SK-N-SH (cell line): ENCODE measurements at regions not wholly inside any gene's neighbourhood (a gene's known extent, or its start where the extent isn't known, plus 50 kb on each side); places are given as distances from the start of the nearest gene placed in this dataset.
A peak's percentile ranks its signal among the peaks of the same experiment; 100 is the strongest.

Experiments
- CTCF ChIA-PET: fragments of 300-600, 350-600 bp; formaldehyde crosslinking; extraction: SDS; loops from one replicate; lab custom pipeline; 2021; lab: Yijun Ruan, JAX
- POLR2A ChIA-PET: fragments of 350-600 bp; sonication (Branson Sonifier 250); formaldehyde crosslinking; extraction: SDS; loops from one replicate; lab custom pipeline; 2020; ENCODE audit warnings: antibody characterized with exemption, inconsistent platforms; lab: Yijun Ruan, JAX
- DNase-seq: peaks from one replicate; pipeline ENCODE4 v3.0.0; 2012
- H2AFZ ChIP-seq: fragments of 200-600 bp; sonication (generic); 2 replicates; pipeline ENCODE4 v1.8.1; 2016; ENCODE audit warnings: antibody characterized with exemption, mild to moderate bottlenecking, low read depth
- H3F3A ChIP-seq: fragments of 200-600 bp; sonication (generic); replicated peaks from 2 replicates; pipeline ENCODE3; 2016; ENCODE audit warnings: antibody characterized with exemption, mild to moderate bottlenecking; ENCODE audit not compliant: insufficient read depth
- H3K27ac ChIP-seq, 2 experiments: fragments of 200-500 bp in 1 of 2; fragments of 200-600 bp in 1 of 2; sonication (Bioruptor generic) in 1 of 2; sonication (generic), shearing (Covaris generic) in 1 of 2; 2 replicates each; pipeline versions ENCODE4 v1.5.1 to v1.6.1; 2014 to 2016; ENCODE audit warnings: low read depth in 2 of 2, inconsistent platforms in 1 of 2, low read length in 1 of 2, mild to moderate bottlenecking in 1 of 2, mixed read lengths in 1 of 2
- H3K27me3 ChIP-seq: fragments of 200-600 bp; sonication (generic), shearing (Covaris generic); 2 replicates; pipeline ENCODE4 v1.6.1; 2016; ENCODE audit warnings: mixed run types; ENCODE audit not compliant: insufficient read depth
- H3K36me3 ChIP-seq, 2 experiments: fragments of 200-500 bp in 1 of 2; fragments of 200-600 bp in 1 of 2; sonication (Bioruptor generic) in 1 of 2; sonication (generic) in 1 of 2; replicated peaks in 1 of 2; 2 replicates each; pipeline versions ENCODE3 to v1.5.1; 2014 to 2016; ENCODE audit warnings: low read length in 1 of 2, mild to moderate bottlenecking in 1 of 2; ENCODE audit not compliant: insufficient read depth in 2 of 2, control insufficient read depth in 1 of 2
- H3K4me1 ChIP-seq, 2 experiments: fragments of 200-500 bp in 1 of 2; fragments of 200-600 bp in 1 of 2; sonication (Bioruptor generic) in 1 of 2; sonication (generic), shearing (Covaris generic) in 1 of 2; 2 replicates each; pipeline versions ENCODE4 v1.5.1 to v1.6.1; 2014 to 2016; ENCODE audit warnings: low read depth in 1 of 2, low read length in 1 of 2, mixed run types in 1 of 2; ENCODE audit not compliant: insufficient read depth in 2 of 2, control insufficient read depth in 1 of 2
- H3K4me2 ChIP-seq: fragments of 200-600 bp; sonication (generic), shearing (Covaris generic); 2 replicates; pipeline ENCODE4 v1.6.1; 2017; ENCODE audit warnings: mixed run types
- H3K4me3 ChIP-seq, 2 experiments: fragments of 200-500 bp in 1 of 2; fragments of 200-600 bp in 1 of 2; sonication (Bioruptor generic) in 1 of 2; sonication (generic), shearing (Covaris generic) in 1 of 2; 2 replicates each; pipeline versions ENCODE4 v1.5.1 to v1.8.1; 2014 to 2016; ENCODE audit warnings: low read depth in 2 of 2, inconsistent platforms in 1 of 2, low read length in 1 of 2, mild to moderate bottlenecking in 1 of 2, mixed read lengths in 1 of 2, moderate library complexity in 1 of 2
- H3K79me2 ChIP-seq: fragments of 200-600 bp; sonication (generic); 2 replicates; pipeline ENCODE4 v1.8.1; 2017; ENCODE audit warnings: mild to moderate bottlenecking; ENCODE audit not compliant: insufficient read depth
- H3K9ac ChIP-seq: fragments of 200-600 bp; sonication (generic); 2 replicates; pipeline ENCODE4 v1.6.1; 2017; ENCODE audit warnings: mixed run types
- H3K9me2 ChIP-seq: fragments of 200-600 bp; sonication (generic); 2 replicates; pipeline ENCODE4 v1.6.1; 2017; ENCODE audit warnings: mixed run types
- H3K9me3 ChIP-seq: fragments of 200-600 bp; sonication (generic); 2 replicates; pipeline ENCODE4 v1.6.1; 2017; ENCODE audit warnings: mixed run types, mild to moderate bottlenecking, moderate library complexity
- H4K20me1 ChIP-seq: fragments of 200-600 bp; sonication (generic); 2 replicates; pipeline ENCODE4 v1.6.1; 2017; ENCODE audit warnings: mild to moderate bottlenecking, mixed run types; ENCODE audit not compliant: insufficient read depth
- CHD2 ChIP-seq: fragments of 150-350 bp; IDR thresholded peaks from 2 replicates; pipeline ENCODE4 v1.6.1; 2018; ENCODE audit warnings: low read length; ENCODE audit not compliant: partially characterized antibody
- CTCF ChIP-seq: fragments of 200-600 bp; sonication (generic); IDR thresholded peaks from 2 replicates; pipeline ENCODE4 v1.6.1; 2017; ENCODE audit warnings: antibody characterized with exemption, mild to moderate bottlenecking, moderate library complexity
- FOSL2 ChIP-seq: IDR thresholded peaks from 2 replicates; pipeline ENCODE4 v1.4.0; 2012; ENCODE audit warnings: low read depth, mild to moderate bottlenecking, moderate library complexity, borderline replicate concordance
- FOXM1 ChIP-seq: IDR thresholded peaks from 2 replicates; pipeline ENCODE4 v1.4.0; 2012; ENCODE audit warnings: low read depth, mild to moderate bottlenecking
- GABPA ChIP-seq: IDR thresholded peaks from 2 replicates; pipeline ENCODE4 v1.4.0; 2012; ENCODE audit warnings: low read depth, mild to moderate bottlenecking
- MEF2A ChIP-seq: IDR thresholded peaks from 2 replicates; pipeline ENCODE4 v1.4.0; 2012; ENCODE audit warnings: low read depth, borderline replicate concordance
- NFIC ChIP-seq: IDR thresholded peaks from 2 replicates; pipeline ENCODE4 v1.4.0; 2012; ENCODE audit warnings: borderline replicate concordance
- POLR2AphosphoS5 ChIP-seq: IDR thresholded peaks from 2 replicates; pipeline ENCODE4 v1.6.1; 2012; ENCODE audit warnings: low read depth, low read length
- RCOR1 ChIP-seq: fragments of 150-350 bp; IDR thresholded peaks from 2 replicates; pipeline ENCODE4 v1.6.1; 2017; ENCODE audit warnings: antibody characterized with exemption, low read length
- RFX5 ChIP-seq: IDR thresholded peaks from 2 replicates; pipeline ENCODE4 v1.6.1; 2012; ENCODE audit warnings: mild to moderate bottlenecking, improper control_type of control experiment, low read length
- RXRA ChIP-seq: IDR thresholded peaks from 2 replicates; pipeline ENCODE4 v1.4.0; 2012; ENCODE audit warnings: low read depth, mild to moderate bottlenecking, borderline replicate concordance
- SIN3A ChIP-seq: IDR thresholded peaks from 2 replicates; pipeline ENCODE4 v1.6.1; 2012; ENCODE audit warnings: low read depth, mild to moderate bottlenecking, low read length, moderate library complexity, borderline replicate concordance
- TCF12 ChIP-seq: IDR thresholded peaks from 2 replicates; pipeline ENCODE4 v1.4.0; 2012
- TEAD4 ChIP-seq: IDR thresholded peaks from 2 replicates; pipeline ENCODE4 v1.4.0; 2012; ENCODE audit warnings: mild to moderate bottlenecking, borderline replicate concordance; ENCODE audit not compliant: insufficient read depth
- YY1 ChIP-seq: IDR thresholded peaks from 2 replicates; pipeline ENCODE4 v1.4.0; 2012; ENCODE audit warnings: low read depth, mild to moderate bottlenecking
- WGBS: methylation state at CpG from one replicate; pipeline ENCODE4 v1.1.6; 2017; ENCODE audit warnings: low lambda C conversion rate; 5-methylcytosine and 5-hydroxymethylcytosine counted together
- TF ChIP-seq, protein P1 (sequence below): IDR thresholded peaks from 2 replicates; pipeline ENCODE4 v1.4.0; 2012; ENCODE audit warnings: low read depth, borderline replicate concordance
- TF ChIP-seq, protein P2 (sequence below): IDR thresholded peaks from 2 replicates; pipeline ENCODE4 v1.6.1; 2012; ENCODE audit warnings: mild to moderate bottlenecking, low read depth, low read length, moderate library complexity

DNA sequence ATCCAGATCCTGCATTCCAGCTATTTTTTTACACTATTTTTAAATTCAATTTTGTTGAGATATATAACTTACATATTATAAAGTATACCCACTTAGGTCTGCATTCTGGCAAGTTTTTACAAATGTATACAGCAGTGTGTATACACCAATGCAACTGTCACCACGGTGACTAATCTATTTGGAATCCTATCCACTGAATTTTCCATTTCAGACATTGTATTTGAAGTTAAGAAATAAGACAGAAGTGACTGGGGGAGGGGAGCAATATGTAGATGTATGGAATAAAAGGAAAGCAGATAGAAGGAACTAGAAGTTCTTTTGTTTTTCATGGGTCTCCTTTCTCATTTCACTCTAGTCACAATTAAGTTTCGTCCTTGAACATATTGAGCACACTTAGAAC is 431.5 kb upstream of the CHRM3 start:
- Histone ChIP-seq H3K27me3 (no peaks in the 10 kb centered on the region), H4K20me1 (no peaks in the 10 kb centered on the region), H3K4me3 (no peak overlapping the region), H3F3A (no peaks in the 10 kb centered on the region), H3K79me2 (no peaks in the 10 kb centered on the region), H3K9ac (no peak overlapping the region), H3K9me3 (no peaks in the 10 kb centered on the region), H3K9me2 (no peaks in the 10 kb centered on the region), H3K4me1 (peaks cover 0 to 10% of the 10 kb centered on the region in 2 experiments; a peak in 2 of 4 replicates), H3K27ac (no peak overlapping the region), H2AFZ (no peak overlapping the region), H3K4me2 (no peak overlapping the region), H3K36me3 (no peaks in the 10 kb centered on the region)
- WGBS, result 37% methylated on average over 2 of the region's 2 CpGs
- ChIA-PET POLR2A (no interaction called here), CTCF (interaction anchor here (2.0 kb wide), 1 partner anchor 1091 kb away, joined by 9 read pairs; no protein-coding TSS in a partner anchor)
- TF ChIP-seq RCOR1, result no peak
- no peak for TF ChIP-seq RXRA
- TF ChIP-seq YY1, result no peak
- TF ChIP-seq MEF2A, result no peak
- no peak for TF ChIP-seq GABPA
- TF ChIP-seq TCF12, result no peak
- no peak for TF ChIP-seq SIN3A
- TF ChIP-seq, protein P1, sequence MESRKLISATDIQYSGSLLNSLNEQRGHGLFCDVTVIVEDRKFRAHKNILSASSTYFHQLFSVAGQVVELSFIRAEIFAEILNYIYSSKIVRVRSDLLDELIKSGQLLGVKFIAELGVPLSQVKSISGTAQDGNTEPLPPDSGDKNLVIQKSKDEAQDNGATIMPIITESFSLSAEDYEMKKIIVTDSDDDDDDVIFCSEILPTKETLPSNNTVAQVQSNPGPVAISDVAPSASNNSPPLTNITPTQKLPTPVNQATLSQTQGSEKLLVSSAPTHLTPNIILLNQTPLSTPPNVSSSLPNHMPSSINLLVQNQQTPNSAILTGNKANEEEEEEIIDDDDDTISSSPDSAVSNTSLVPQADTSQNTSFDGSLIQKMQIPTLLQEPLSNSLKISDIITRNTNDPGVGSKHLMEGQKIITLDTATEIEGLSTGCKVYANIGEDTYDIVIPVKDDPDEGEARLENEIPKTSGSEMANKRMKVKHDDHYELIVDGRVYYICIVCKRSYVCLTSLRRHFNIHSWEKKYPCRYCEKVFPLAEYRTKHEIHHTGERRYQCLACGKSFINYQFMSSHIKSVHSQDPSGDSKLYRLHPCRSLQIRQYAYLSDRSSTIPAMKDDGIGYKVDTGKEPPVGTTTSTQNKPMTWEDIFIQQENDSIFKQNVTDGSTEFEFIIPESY, result no peak
- TF ChIP-seq FOXM1, result no peak
- TF ChIP-seq CHD2, result no peak
- no peak for TF ChIP-seq RFX5
- TF ChIP-seq POLR2AphosphoS5, result no peak
- no peak for DNase-seq

- Histone ChIP-seq H3K36me3 (no peaks in the 10 kb centered on the region), H3K9ac (no peak overlapping the region), H3K9me2 (no peaks in the 10 kb centered on the region), H2AFZ (no peak overlapping the region), H3F3A (no peaks in the 10 kb centered on the region), H3K27me3 (no peaks in the 10 kb centered on the region), H3K79me2 (no peaks in the 10 kb centered on the region), H4K20me1 (no peaks in the 10 kb centered on the region), H3K4me2 (no peak overlapping the region), H3K4me1 (peaks cover 0 to 10% of the 10 kb centered on the region in 2 experiments; a peak in 2 of 4 replicates), H3K9me3 (no peaks in the 10 kb centered on the region), H3K27ac (no peak overlapping the region), H3K4me3 (no peak overlapping the region)
- WGBS, result 62% methylated on average over 5 of the region's 5 CpGs
- no peak for DNase-seq
- CTCF ChIA-PET, result interaction anchor here (0.6 to 2.6 kb wide), 6 partner anchors 29 to 1102 kb away, joined by 3 to 8 read pairs (median 3); no protein-coding TSS in a partner anchor
- POLR2A ChIA-PET, result no interaction called here
- peak; percentile 40 for TF ChIP-seq CTCF
- TF ChIP-seq FOSL2, result no peak
- TF ChIP-seq RCOR1, result no peak
- no peak for TF ChIP-seq YY1
- TF ChIP-seq TEAD4, result no peak
- TF ChIP-seq NFIC, result no peak
- TF ChIP-seq, protein P2, sequence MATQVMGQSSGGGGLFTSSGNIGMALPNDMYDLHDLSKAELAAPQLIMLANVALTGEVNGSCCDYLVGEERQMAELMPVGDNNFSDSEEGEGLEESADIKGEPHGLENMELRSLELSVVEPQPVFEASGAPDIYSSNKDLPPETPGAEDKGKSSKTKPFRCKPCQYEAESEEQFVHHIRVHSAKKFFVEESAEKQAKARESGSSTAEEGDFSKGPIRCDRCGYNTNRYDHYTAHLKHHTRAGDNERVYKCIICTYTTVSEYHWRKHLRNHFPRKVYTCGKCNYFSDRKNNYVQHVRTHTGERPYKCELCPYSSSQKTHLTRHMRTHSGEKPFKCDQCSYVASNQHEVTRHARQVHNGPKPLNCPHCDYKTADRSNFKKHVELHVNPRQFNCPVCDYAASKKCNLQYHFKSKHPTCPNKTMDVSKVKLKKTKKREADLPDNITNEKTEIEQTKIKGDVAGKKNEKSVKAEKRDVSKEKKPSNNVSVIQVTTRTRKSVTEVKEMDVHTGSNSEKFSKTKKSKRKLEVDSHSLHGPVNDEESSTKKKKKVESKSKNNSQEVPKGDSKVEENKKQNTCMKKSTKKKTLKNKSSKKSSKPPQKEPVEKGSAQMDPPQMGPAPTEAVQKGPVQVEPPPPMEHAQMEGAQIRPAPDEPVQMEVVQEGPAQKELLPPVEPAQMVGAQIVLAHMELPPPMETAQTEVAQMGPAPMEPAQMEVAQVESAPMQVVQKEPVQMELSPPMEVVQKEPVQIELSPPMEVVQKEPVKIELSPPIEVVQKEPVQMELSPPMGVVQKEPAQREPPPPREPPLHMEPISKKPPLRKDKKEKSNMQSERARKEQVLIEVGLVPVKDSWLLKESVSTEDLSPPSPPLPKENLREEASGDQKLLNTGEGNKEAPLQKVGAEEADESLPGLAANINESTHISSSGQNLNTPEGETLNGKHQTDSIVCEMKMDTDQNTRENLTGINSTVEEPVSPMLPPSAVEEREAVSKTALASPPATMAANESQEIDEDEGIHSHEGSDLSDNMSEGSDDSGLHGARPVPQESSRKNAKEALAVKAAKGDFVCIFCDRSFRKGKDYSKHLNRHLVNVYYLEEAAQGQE, result no peak
Measured at GRCh38 chr1:238953448-238954010, 432.8 kb upstream of the CHRM3 start.
